SK-N-SH (cell line): ENCODE measurements at regions not wholly inside any gene's neighbourhood (a gene's known extent, or its start where the extent isn't known, plus 50 kb on each side); places are given as distances from the start of the nearest gene placed in this dataset.

Experiments
- CTCF ChIA-PET: fragments of 300-600, 350-600 bp; formaldehyde crosslinking; extraction: SDS; loops from one replicate; lab custom pipeline; 2021; lab: Yijun Ruan, JAX
- POLR2A ChIA-PET: fragments of 350-600 bp; sonication (Branson Sonifier 250); formaldehyde crosslinking; extraction: SDS; loops from one replicate; lab custom pipeline; 2020; ENCODE audit warnings: antibody characterized with exemption, inconsistent platforms; lab: Yijun Ruan, JAX
- DNase-seq: peaks from one replicate; pipeline ENCODE4 v3.0.0; 2012
- H2AFZ ChIP-seq: fragments of 200-600 bp; sonication (generic); 2 replicates; pipeline ENCODE4 v1.8.1; 2016; ENCODE audit warnings: antibody characterized with exemption, mild to moderate bottlenecking, low read depth
- H3F3A ChIP-seq: fragments of 200-600 bp; sonication (generic); replicated peaks from 2 replicates; pipeline ENCODE3; 2016; ENCODE audit warnings: antibody characterized with exemption, mild to moderate bottlenecking; ENCODE audit not compliant: insufficient read depth
- H3K27ac ChIP-seq, 2 experiments: fragments of 200-500 bp in 1 of 2; fragments of 200-600 bp in 1 of 2; sonication (Bioruptor generic) in 1 of 2; sonication (generic), shearing (Covaris generic) in 1 of 2; 2 replicates each; pipeline versions ENCODE4 v1.5.1 to v1.6.1; 2014 to 2016; ENCODE audit warnings: low read depth in 2 of 2, inconsistent platforms in 1 of 2, low read length in 1 of 2, mild to moderate bottlenecking in 1 of 2, mixed read lengths in 1 of 2
- H3K27me3 ChIP-seq: fragments of 200-600 bp; sonication (generic), shearing (Covaris generic); 2 replicates; pipeline ENCODE4 v1.6.1; 2016; ENCODE audit warnings: mixed run types; ENCODE audit not compliant: insufficient read depth
- H3K36me3 ChIP-seq, 2 experiments: fragments of 200-500 bp in 1 of 2; fragments of 200-600 bp in 1 of 2; sonication (Bioruptor generic) in 1 of 2; sonication (generic) in 1 of 2; replicated peaks in 1 of 2; 2 replicates each; pipeline versions ENCODE3 to v1.5.1; 2014 to 2016; ENCODE audit warnings: low read length in 1 of 2, mild to moderate bottlenecking in 1 of 2; ENCODE audit not compliant: insufficient read depth in 2 of 2, control insufficient read depth in 1 of 2
- H3K4me1 ChIP-seq, 2 experiments: fragments of 200-500 bp in 1 of 2; fragments of 200-600 bp in 1 of 2; sonication (Bioruptor generic) in 1 of 2; sonication (generic), shearing (Covaris generic) in 1 of 2; 2 replicates each; pipeline versions ENCODE4 v1.5.1 to v1.6.1; 2014 to 2016; ENCODE audit warnings: low read depth in 1 of 2, low read length in 1 of 2, mixed run types in 1 of 2; ENCODE audit not compliant: insufficient read depth in 2 of 2, control insufficient read depth in 1 of 2
- H3K4me2 ChIP-seq: fragments of 200-600 bp; sonication (generic), shearing (Covaris generic); 2 replicates; pipeline ENCODE4 v1.6.1; 2017; ENCODE audit warnings: mixed run types
- H3K4me3 ChIP-seq, 2 experiments: fragments of 200-500 bp in 1 of 2; fragments of 200-600 bp in 1 of 2; sonication (Bioruptor generic) in 1 of 2; sonication (generic), shearing (Covaris generic) in 1 of 2; 2 replicates each; pipeline versions ENCODE4 v1.5.1 to v1.8.1; 2014 to 2016; ENCODE audit warnings: low read depth in 2 of 2, inconsistent platforms in 1 of 2, low read length in 1 of 2, mild to moderate bottlenecking in 1 of 2, mixed read lengths in 1 of 2, moderate library complexity in 1 of 2
- H3K79me2 ChIP-seq: fragments of 200-600 bp; sonication (generic); 2 replicates; pipeline ENCODE4 v1.8.1; 2017; ENCODE audit warnings: mild to moderate bottlenecking; ENCODE audit not compliant: insufficient read depth
- H3K9ac ChIP-seq: fragments of 200-600 bp; sonication (generic); 2 replicates; pipeline ENCODE4 v1.6.1; 2017; ENCODE audit warnings: mixed run types
- H3K9me2 ChIP-seq: fragments of 200-600 bp; sonication (generic); 2 replicates; pipeline ENCODE4 v1.6.1; 2017; ENCODE audit warnings: mixed run types
- H3K9me3 ChIP-seq: fragments of 200-600 bp; sonication (generic); 2 replicates; pipeline ENCODE4 v1.6.1; 2017; ENCODE audit warnings: mixed run types, mild to moderate bottlenecking, moderate library complexity
- H4K20me1 ChIP-seq: fragments of 200-600 bp; sonication (generic); 2 replicates; pipeline ENCODE4 v1.6.1; 2017; ENCODE audit warnings: mild to moderate bottlenecking, mixed run types; ENCODE audit not compliant: insufficient read depth
- CHD2 ChIP-seq: fragments of 150-350 bp; IDR thresholded peaks from 2 replicates; pipeline ENCODE4 v1.6.1; 2018; ENCODE audit warnings: low read length; ENCODE audit not compliant: partially characterized antibody
- EP300 ChIP-seq, 2 experiments: IDR thresholded peaks; 2 replicates each; pipeline versions ENCODE4 v1.4.0 to v1.6.1; 2012; ENCODE audit warnings: borderline replicate concordance in 1 of 2, low read depth in 1 of 2, low read length in 1 of 2
- EZH2phosphoT487 ChIP-seq: fragments of 200-600 bp; sonication (generic); IDR thresholded peaks from 2 replicates; pipeline ENCODE4 v1.6.1; 2017; ENCODE audit warnings: low read depth, mixed run types, mild to moderate bottlenecking, antibody characterized with exemption, moderate library complexity, borderline replicate concordance
- FOSL2 ChIP-seq: IDR thresholded peaks from 2 replicates; pipeline ENCODE4 v1.4.0; 2012; ENCODE audit warnings: low read depth, mild to moderate bottlenecking, moderate library complexity, borderline replicate concordance
- FOXM1 ChIP-seq: IDR thresholded peaks from 2 replicates; pipeline ENCODE4 v1.4.0; 2012; ENCODE audit warnings: low read depth, mild to moderate bottlenecking
- GABPA ChIP-seq: IDR thresholded peaks from 2 replicates; pipeline ENCODE4 v1.4.0; 2012; ENCODE audit warnings: low read depth, mild to moderate bottlenecking
- GATA2 ChIP-seq: sonication (generic); formaldehyde crosslinking; IDR thresholded peaks from 2 replicates; pipeline ENCODE4 v1.5.0; 2020; ENCODE audit warnings: mild to moderate bottlenecking, missing genetic modification reagents
- JUND ChIP-seq: IDR thresholded peaks from 2 replicates; pipeline ENCODE4 v1.4.0; 2012
- MXI1 ChIP-seq: IDR thresholded peaks from 2 replicates; pipeline ENCODE4 v1.6.1; 2012; ENCODE audit warnings: mild to moderate bottlenecking, low read depth, low read length, improper control_type of control experiment
- NFIC ChIP-seq: IDR thresholded peaks from 2 replicates; pipeline ENCODE4 v1.4.0; 2012; ENCODE audit warnings: borderline replicate concordance
- POLR2AphosphoS5 ChIP-seq: IDR thresholded peaks from 2 replicates; pipeline ENCODE4 v1.6.1; 2012; ENCODE audit warnings: low read depth, low read length
- RAD21 ChIP-seq: IDR thresholded peaks from 2 replicates; pipeline ENCODE4 v1.6.1; 2012; ENCODE audit warnings: mild to moderate bottlenecking, low read length
- RCOR1 ChIP-seq: fragments of 150-350 bp; IDR thresholded peaks from 2 replicates; pipeline ENCODE4 v1.6.1; 2017; ENCODE audit warnings: antibody characterized with exemption, low read length
- WGBS: methylation state at CpG from one replicate; pipeline ENCODE4 v1.1.6; 2017; ENCODE audit warnings: low lambda C conversion rate; 5-methylcytosine and 5-hydroxymethylcytosine counted together
- TF ChIP-seq, protein P1 (sequence below): IDR thresholded peaks from 2 replicates; pipeline ENCODE4 v1.4.0; 2012; ENCODE audit warnings: low read depth, borderline replicate concordance
- TF ChIP-seq, protein P2 (sequence below): IDR thresholded peaks from 2 replicates; pipeline ENCODE4 v1.4.0; 2012; ENCODE audit warnings: low read depth
- TF ChIP-seq, protein P3 (sequence below): fragments of 150-350 bp; IDR thresholded peaks from 2 replicates; pipeline ENCODE4 v1.6.1; 2017; ENCODE audit warnings: antibody characterized with exemption, low read length, low read depth, borderline replicate concordance
- TF ChIP-seq, protein P4 (sequence below): IDR thresholded peaks from 2 replicates; pipeline ENCODE4 v1.4.0; 2012; ENCODE audit warnings: low read depth, borderline replicate concordance
- TF ChIP-seq, protein P5 (sequence below): IDR thresholded peaks from 2 replicates; pipeline ENCODE4; 2012

DNA sequence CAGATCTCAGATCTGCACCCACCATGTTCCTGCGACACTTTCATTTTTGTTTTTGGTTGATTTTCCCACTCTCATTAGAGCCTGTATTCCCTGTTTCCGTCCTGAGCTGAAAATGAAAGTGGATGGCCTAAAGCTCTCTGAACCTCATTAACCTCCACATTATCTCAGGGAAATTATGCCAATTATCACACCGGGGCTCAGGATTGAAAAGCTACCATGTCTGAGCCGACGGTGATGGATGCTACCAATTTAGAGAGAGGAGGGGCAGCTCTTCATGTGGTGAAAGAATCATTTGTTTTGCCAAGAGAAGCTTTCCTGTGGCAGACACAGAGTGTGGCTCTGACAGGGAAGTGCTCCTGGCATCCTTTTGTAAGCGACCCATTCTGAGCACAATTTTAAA lies 410.4 kb upstream of the CDH11 start:
- peaks cover 4 to 6% of the 10 kb centered on the region in 2 experiments; a peak in 2 of 4 replicates for H3K4me1 ChIP-seq
- no peaks in the 10 kb centered on the region for H3F3A ChIP-seq
- H3K9ac ChIP-seq: no peak overlapping the region
- WGBS: 74% methylated on average over 6 of the region's 6 CpGs
- 0 out of 4 replicates have a peak overlapping the region, but pooled peaks of 1 of the 2 experiments have one; percentile 6 for H3K4me3 ChIP-seq
- H3K9me2 ChIP-seq: no peaks in the 10 kb centered on the region
- no peak overlapping the region; the same call in 1 of the 2 replicates for H3K4me2 ChIP-seq
- no peak for DNase-seq
- H3K79me2 ChIP-seq: no peaks in the 10 kb centered on the region
- ChIA-PET POLR2A (no interaction called here), CTCF (interaction anchor here (0.7 kb wide), 1 partner anchor 109 kb away, joined by 3 read pairs; no protein-coding TSS in a partner anchor)
- H4K20me1 ChIP-seq: no peaks in the 10 kb centered on the region
- peak overlapping the region; percentile 57; the same call in 1 of the 2 replicates for H2AFZ ChIP-seq
- H3K27ac ChIP-seq: no peak overlapping the region
- no peaks in the 10 kb centered on the region for H3K27me3 ChIP-seq
- no peaks in the 10 kb centered on the region for H3K36me3 ChIP-seq
- TF ChIP-seq EP300 (IDR thresholded peaks at IDR 0.05; ENCODE audit: borderline replicate concordance in 1 of 2, low read depth in 1 of 2, low read length in 1 of 2) (no peak), EZH2phosphoT487 (no peak)
- TF ChIP-seq, all 33 proteins: peak for 0
- no peaks in the 10 kb centered on the region for H3K9me3 ChIP-seq

DNA sequence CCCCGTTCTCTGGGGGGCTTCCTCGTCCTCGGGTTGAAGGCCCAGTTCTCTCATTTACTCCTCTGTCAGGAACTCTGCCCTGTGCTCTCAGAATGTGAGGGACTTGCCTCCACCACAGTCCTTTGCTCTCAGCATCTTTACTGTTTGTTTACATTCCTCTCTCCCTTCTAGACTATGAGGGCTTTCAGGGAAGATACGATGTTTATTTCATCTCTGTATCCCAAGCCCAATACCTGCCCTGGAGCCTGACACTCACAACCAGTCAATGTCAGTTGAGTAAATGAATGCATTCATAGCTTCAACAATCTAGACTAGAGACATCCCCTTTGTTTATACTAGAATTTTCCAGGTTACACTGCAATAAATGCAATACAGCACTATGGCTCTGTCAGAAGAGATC lies 409.6 kb upstream of the CDH11 start:
- Histone ChIP-seq H3K4me2 (no peak overlapping the region), H3K4me3 (no peak overlapping the region), H2AFZ (no peak overlapping the region), H3K9ac (no peak overlapping the region), H3K36me3 (no peaks in the 10 kb centered on the region), H3K4me1 (peaks cover 4 to 6% of the 10 kb centered on the region in 2 experiments; a peak in 2 of 4 replicates), H3K9me3 (no peaks in the 10 kb centered on the region), H4K20me1 (no peaks in the 10 kb centered on the region), H3K79me2 (no peaks in the 10 kb centered on the region), H3K27me3 (no peaks in the 10 kb centered on the region), H3F3A (no peaks in the 10 kb centered on the region), H3K27ac (no peak overlapping the region), H3K9me2 (no peaks in the 10 kb centered on the region)
- ChIA-PET POLR2A (no interaction called here), CTCF (no interaction called here)
- DNase-seq: no peak
- TF ChIP-seq FOSL2 (no peak), EZH2phosphoT487 (no peak), RAD21 (no peak), CHD2 (no peak), EP300 (IDR thresholded peaks at IDR 0.05; ENCODE audit: borderline replicate concordance in 1 of 2, low read depth in 1 of 2, low read length in 1 of 2) (no peak), POLR2AphosphoS5 (no peak), GABPA (no peak), RCOR1 (no peak), GATA2 (no peak), NFIC (no peak), MXI1 (no peak), JUND (no peak), FOXM1 (no peak)
- TF ChIP-seq, protein P1, sequence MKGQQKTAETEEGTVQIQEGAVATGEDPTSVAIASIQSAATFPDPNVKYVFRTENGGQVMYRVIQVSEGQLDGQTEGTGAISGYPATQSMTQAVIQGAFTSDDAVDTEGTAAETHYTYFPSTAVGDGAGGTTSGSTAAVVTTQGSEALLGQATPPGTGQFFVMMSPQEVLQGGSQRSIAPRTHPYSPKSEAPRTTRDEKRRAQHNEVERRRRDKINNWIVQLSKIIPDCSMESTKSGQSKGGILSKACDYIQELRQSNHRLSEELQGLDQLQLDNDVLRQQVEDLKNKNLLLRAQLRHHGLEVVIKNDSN: no peak
- TF ChIP-seq, protein P2, sequence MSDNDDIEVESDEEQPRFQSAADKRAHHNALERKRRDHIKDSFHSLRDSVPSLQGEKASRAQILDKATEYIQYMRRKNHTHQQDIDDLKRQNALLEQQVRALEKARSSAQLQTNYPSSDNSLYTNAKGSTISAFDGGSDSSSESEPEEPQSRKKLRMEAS: no peak
- TF ChIP-seq, protein P3, sequence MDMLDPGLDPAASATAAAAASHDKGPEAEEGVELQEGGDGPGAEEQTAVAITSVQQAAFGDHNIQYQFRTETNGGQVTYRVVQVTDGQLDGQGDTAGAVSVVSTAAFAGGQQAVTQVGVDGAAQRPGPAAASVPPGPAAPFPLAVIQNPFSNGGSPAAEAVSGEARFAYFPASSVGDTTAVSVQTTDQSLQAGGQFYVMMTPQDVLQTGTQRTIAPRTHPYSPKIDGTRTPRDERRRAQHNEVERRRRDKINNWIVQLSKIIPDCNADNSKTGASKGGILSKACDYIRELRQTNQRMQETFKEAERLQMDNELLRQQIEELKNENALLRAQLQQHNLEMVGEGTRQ: no peak
- TF ChIP-seq, protein P4, sequence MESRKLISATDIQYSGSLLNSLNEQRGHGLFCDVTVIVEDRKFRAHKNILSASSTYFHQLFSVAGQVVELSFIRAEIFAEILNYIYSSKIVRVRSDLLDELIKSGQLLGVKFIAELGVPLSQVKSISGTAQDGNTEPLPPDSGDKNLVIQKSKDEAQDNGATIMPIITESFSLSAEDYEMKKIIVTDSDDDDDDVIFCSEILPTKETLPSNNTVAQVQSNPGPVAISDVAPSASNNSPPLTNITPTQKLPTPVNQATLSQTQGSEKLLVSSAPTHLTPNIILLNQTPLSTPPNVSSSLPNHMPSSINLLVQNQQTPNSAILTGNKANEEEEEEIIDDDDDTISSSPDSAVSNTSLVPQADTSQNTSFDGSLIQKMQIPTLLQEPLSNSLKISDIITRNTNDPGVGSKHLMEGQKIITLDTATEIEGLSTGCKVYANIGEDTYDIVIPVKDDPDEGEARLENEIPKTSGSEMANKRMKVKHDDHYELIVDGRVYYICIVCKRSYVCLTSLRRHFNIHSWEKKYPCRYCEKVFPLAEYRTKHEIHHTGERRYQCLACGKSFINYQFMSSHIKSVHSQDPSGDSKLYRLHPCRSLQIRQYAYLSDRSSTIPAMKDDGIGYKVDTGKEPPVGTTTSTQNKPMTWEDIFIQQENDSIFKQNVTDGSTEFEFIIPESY: no peak
- TF ChIP-seq, protein P5, sequence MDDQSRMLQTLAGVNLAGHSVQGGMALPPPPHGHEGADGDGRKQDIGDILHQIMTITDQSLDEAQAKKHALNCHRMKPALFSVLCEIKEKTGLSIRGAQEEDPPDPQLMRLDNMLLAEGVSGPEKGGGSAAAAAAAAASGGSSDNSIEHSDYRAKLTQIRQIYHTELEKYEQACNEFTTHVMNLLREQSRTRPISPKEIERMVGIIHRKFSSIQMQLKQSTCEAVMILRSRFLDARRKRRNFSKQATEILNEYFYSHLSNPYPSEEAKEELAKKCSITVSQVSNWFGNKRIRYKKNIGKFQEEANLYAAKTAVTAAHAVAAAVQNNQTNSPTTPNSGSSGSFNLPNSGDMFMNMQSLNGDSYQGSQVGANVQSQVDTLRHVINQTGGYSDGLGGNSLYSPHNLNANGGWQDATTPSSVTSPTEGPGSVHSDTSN: no peak
- 65% methylated on average over 4 of the region's 4 CpGs for WGBS
